OCI-LY1 (cell line): ENCODE measurements at regions not wholly inside any gene's neighbourhood (a gene's known extent, or its start where the extent isn't known, plus 50 kb on each side); places are given as distances from the start of the nearest gene placed in this dataset.

Source experiments
- CTCF ChIP-seq: fragments of 200-600 bp; sonication (generic), shearing (Covaris generic); IDR thresholded peaks from 2 replicates; pipeline ENCODE4 v1.5.1; 2017; ENCODE audit warnings: mild to moderate bottlenecking, antibody characterized with exemption, low read length, moderate library complexity, mixed read lengths
- EZH2 ChIP-seq: fragments of 200-600 bp; sonication (generic), shearing (Covaris generic); IDR thresholded peaks from 2 replicates; pipeline ENCODE4 v1.8.0; 2017; ENCODE audit warnings: borderline replicate concordance, mixed run types, mild to moderate bottlenecking, antibody characterized with exemption, low read length, moderate library complexity, mixed read lengths

- no peak for TF ChIP-seq CTCF
- no peak for TF ChIP-seq EZH2
These were observed 614.1 kb downstream of the SLC16A7 start for GRCh38 chr12:60209933-60210332.
